Breast epithelium (tissue), 4 donors: ENCODE measurements at regions not wholly inside any gene's neighbourhood (a gene's known extent, or its start where the extent isn't known, plus 50 kb on each side); places are given as distances from the start of the nearest gene placed in this dataset.
A peak's percentile ranks its signal among the peaks of the same experiment; 100 is the strongest.

Source experiments
- DNase-seq, 2 donors: peaks; one replicate each; pipeline ENCODE4 v3.0.0-alpha.2; 2019; ENCODE audit warnings: low spot score in 2 of 2
- H3K27ac ChIP-seq, 2 donors: fragments of 200-600 bp; sonication (generic) in 1 of 2; one replicate each; pipeline ENCODE4 v1.5.1; 2016 to 2019; ENCODE audit warnings: mild to moderate bottlenecking in 1 of 2
- H3K27me3 ChIP-seq, 2 donors: fragments of 200-600 bp; sonication (generic) in 1 of 2; one replicate each; pipeline versions ENCODE4 v1.5.1 to v1.6.0; 2017 to 2019; ENCODE audit warnings: control low read depth in 1 of 2, mild to moderate bottlenecking in 1 of 2
- H3K36me3 ChIP-seq: fragments of 200-600 bp; one replicate; pipeline ENCODE4 v1.5.1; 2019
- H3K4me1 ChIP-seq, 2 donors: fragments of 200-600 bp; sonication (generic); one replicate each; pipeline ENCODE4 v1.5.1; 2016 to 2019; ENCODE audit warnings: control low read depth in 1 of 2
- H3K4me3 ChIP-seq, 3 donors: fragments of 200-600 bp; sonication (generic); 1 replicate in 2 of 3; 2 replicates in 1 of 3; pipeline ENCODE4 v1.5.1; 2016 to 2019; ENCODE audit warnings: mild to moderate bottlenecking in 3 of 3, moderate library complexity in 2 of 3
- H3K9me3 ChIP-seq, 2 donors: fragments of 200-600 bp; sonication (generic) in 1 of 2; one replicate each; pipeline ENCODE4 v1.5.1; 2016 to 2019; ENCODE audit warnings: control low read depth in 1 of 2
- CTCF ChIP-seq, 3 donors: fragments of 450-650 bp; IDR thresholded peaks; one replicate each; pipeline ENCODE4 v1.5.1; 2016 to 2017; ENCODE audit warnings: antibody characterized with exemption in 3 of 3, mild to moderate bottlenecking in 3 of 3, moderate library complexity in 3 of 3
- POLR2A ChIP-seq: fragments of 450-650 bp; IDR thresholded peaks from one replicate; pipeline ENCODE4 v1.6.1; 2016; ENCODE audit warnings: antibody characterized with exemption, mild to moderate bottlenecking, moderate library complexity
- POLR2AphosphoS5 ChIP-seq, 3 donors: sonication (generic); formaldehyde crosslinking; IDR thresholded peaks; one replicate each; pipeline ENCODE4 v1.6.1; 2017; ENCODE audit warnings: antibody characterized with exemption in 3 of 3
- intact Hi-C: fragments of 100-400 bp; cut with DNase I; formaldehyde crosslinking; loops from one replicate; pipeline ENCODE4 v1.15.1; 2023; ENCODE audit warnings: low total_unique reads

GRCh38 chr9:126217797-126218196 lies 108.8 kb upstream of the MVB12B start:
- Histone ChIP-seq H3K4me3 (no peak overlapping the region), H3K36me3 (no peaks in the 10 kb centered on the region), H3K27ac (no peak overlapping the region), H3K27me3 (peaks cover 0 to 25% of the 10 kb centered on the region in 2 donors), H3K4me1 (no peaks in the 10 kb centered on the region), H3K9me3 (peaks cover 7 to 31% of the 10 kb centered on the region in 2 donors)
- intact Hi-C loops = no loop called here
- TF ChIP-seq CTCF (IDR thresholded peaks at IDR 0.05) (no peak), POLR2AphosphoS5 (IDR thresholded peaks at IDR 0.05) (no peak), POLR2A (no peak)
- peak in 1 of 2 donors; percentile 2 for DNase-seq

GRCh38 chr9:126218359-126219125 lies 108.1 kb upstream of the MVB12B start:
- intact Hi-C loops = no loop called here
- Histone ChIP-seq H3K4me1 (no peaks in the 10 kb centered on the region), H3K27me3 (peaks cover 0 to 33% of the 10 kb centered on the region in 2 donors), H3K4me3 (no peak overlapping the region), H3K36me3 (no peaks in the 10 kb centered on the region), H3K27ac (no peak overlapping the region), H3K9me3 (peaks cover 0 to 24% of the 10 kb centered on the region in 2 donors)
- peak in 1 of 2 donors; percentile 6 for DNase-seq
- TF ChIP-seq POLR2A = no peak

- Histone ChIP-seq H3K4me1 (no peaks in the 10 kb centered on the region), H3K36me3 (no peaks in the 10 kb centered on the region), H3K27ac (no peak overlapping the region), H3K4me3 (no peak overlapping the region), H3K27me3 (peaks cover 0 to 37% of the 10 kb centered on the region in 2 donors), H3K9me3 (peaks cover 0 to 18% of the 10 kb centered on the region in 2 donors)
- DNase-seq = no peak
- no peak for TF ChIP-seq POLR2A
- intact Hi-C loops = no loop called here
These were observed 107.5 kb upstream of the MVB12B start for GRCh38 chr9:126219166-126219565.

- no peaks in the 10 kb centered on the region for H3K36me3 ChIP-seq
- intact Hi-C loops = no loop called here
- no peak overlapping the region for H3K27ac ChIP-seq
- peaks cover 0 to 13% of the 10 kb centered on the region in 2 donors for H3K9me3 ChIP-seq
- peak in 1 of 2 donors; percentile 3 for DNase-seq
- TF ChIP-seq POLR2AphosphoS5 (IDR thresholded peaks at IDR 0.05) (no peak), CTCF (IDR thresholded peaks at IDR 0.05) (no peak), POLR2A (no peak)
- no peak overlapping the region for H3K4me3 ChIP-seq
- H3K27me3 ChIP-seq = peaks cover 0 to 37% of the 10 kb centered on the region in 2 donors
- H3K4me1 ChIP-seq = no peaks in the 10 kb centered on the region
These were observed 107.0 kb upstream of the MVB12B start for GRCh38 chr9:126219648-126220063.

GRCh38 chr9:126221480-126221879 lies 105.1 kb upstream of the MVB12B start:
- TF ChIP-seq POLR2A (no peak), POLR2AphosphoS5 (IDR thresholded peaks at IDR 0.05) (no peak), CTCF (IDR thresholded peaks at IDR 0.05) (no peak)
- no peak overlapping the region for H3K27ac ChIP-seq
- no peaks in the 10 kb centered on the region for H3K36me3 ChIP-seq
- no peak for DNase-seq
- H3K9me3 ChIP-seq = peaks cover 0 to 13% of the 10 kb centered on the region in 2 donors
- no peaks in the 10 kb centered on the region for H3K4me1 ChIP-seq
- no peak overlapping the region for H3K4me3 ChIP-seq
- peaks cover 0 to 46% of the 10 kb centered on the region in 2 donors for H3K27me3 ChIP-seq
- intact Hi-C loops = no loop called here

- DNase-seq = no peak
- H3K4me3 ChIP-seq = no peak overlapping the region
- TF ChIP-seq CTCF (IDR thresholded peaks at IDR 0.05) (no peak), POLR2AphosphoS5 (IDR thresholded peaks at IDR 0.05) (no peak), POLR2A (no peak)
- H3K9me3 ChIP-seq = peaks cover 0 to 13% of the 10 kb centered on the region in 2 donors
- no peak overlapping the region for H3K27ac ChIP-seq
- H3K4me1 ChIP-seq = no peaks in the 10 kb centered on the region
- peaks cover 0 to 52% of the 10 kb centered on the region in 2 donors for H3K27me3 ChIP-seq
- intact Hi-C loops = no loop called here
- H3K36me3 ChIP-seq = no peaks in the 10 kb centered on the region
These were observed 104.2 kb upstream of the MVB12B start for GRCh38 chr9:126222363-126222834.
